HG03460 (cell line): ENCODE measurements at regions not wholly inside any gene's neighbourhood (a gene's known extent, or its start where the extent isn't known, plus 50 kb on each side); places are given as distances from the start of the nearest gene placed in this dataset.
"Not testable (repeated sequence)": the region's sequence is repeated elsewhere in the genome, so short reads cannot be mapped to it uniquely, and the experiment has no call there.

Experiments
- ATAC-seq: cut with Tn5 transposase; IDR thresholded peaks from one replicate; pipeline ENCODE4 v1.9.1; 2021; ENCODE audit not compliant: unreplicated experiment

DNA sequence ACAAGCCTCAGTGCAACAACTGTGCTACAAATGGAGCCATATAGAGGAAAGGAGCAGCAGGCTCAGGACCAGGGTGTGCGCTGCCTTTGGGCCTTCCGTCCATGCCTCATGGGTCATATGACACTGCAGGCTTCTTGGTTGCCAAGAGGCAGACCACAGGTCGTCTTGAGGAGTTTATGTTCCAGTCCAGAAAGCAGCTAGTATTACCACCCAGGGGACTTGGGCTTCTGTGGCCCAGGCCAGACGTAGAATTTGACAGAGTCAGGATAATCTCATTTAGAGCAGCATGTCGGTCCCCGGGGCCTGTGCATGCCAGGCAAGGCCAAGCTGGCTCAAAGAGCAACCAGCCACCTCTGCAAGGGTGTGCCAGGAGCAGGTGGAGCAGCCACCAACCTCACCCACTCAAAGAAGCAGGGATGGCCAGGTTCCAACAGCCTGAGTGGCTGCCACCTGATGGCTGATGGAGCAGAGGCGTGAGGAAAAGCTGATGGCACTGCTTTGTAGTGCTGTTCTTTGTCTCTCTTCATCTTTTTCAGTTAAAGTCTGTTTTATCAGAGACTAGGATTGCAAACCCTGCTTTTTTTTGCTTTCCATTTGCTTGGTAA, 109.1 kb downstream of the CCDC74A start:
- ATAC-seq = not testable (repeated sequence)

DNA sequence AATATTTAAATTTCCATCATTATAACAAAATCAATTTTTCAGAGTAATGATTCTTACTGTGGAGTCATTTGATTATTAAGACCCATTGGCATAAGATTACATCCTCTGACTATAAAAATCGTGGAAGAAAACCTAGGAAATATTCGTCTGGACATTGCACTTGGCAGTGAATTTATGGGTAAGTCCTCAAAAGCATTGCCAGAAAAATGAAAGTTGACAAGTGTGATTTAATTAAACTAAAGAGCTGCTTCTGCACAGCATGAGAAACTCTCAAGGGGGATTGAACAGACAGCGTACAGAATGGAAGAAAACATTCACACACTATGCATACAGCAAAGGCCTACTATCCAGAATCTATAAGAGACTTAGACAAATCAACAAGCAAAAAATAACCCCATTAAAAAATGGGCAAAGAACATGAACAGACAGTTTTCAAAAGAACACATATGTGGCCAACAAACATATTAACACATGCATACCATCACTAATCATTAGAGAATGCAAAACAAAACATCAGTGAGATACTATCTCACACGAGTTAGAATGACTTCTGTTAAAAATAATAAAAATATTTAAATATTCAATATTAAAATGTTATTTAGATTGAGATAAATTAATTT, 111.4 kb downstream of the CCDC74A start:
- not testable (repeated sequence) for ATAC-seq

DNA sequence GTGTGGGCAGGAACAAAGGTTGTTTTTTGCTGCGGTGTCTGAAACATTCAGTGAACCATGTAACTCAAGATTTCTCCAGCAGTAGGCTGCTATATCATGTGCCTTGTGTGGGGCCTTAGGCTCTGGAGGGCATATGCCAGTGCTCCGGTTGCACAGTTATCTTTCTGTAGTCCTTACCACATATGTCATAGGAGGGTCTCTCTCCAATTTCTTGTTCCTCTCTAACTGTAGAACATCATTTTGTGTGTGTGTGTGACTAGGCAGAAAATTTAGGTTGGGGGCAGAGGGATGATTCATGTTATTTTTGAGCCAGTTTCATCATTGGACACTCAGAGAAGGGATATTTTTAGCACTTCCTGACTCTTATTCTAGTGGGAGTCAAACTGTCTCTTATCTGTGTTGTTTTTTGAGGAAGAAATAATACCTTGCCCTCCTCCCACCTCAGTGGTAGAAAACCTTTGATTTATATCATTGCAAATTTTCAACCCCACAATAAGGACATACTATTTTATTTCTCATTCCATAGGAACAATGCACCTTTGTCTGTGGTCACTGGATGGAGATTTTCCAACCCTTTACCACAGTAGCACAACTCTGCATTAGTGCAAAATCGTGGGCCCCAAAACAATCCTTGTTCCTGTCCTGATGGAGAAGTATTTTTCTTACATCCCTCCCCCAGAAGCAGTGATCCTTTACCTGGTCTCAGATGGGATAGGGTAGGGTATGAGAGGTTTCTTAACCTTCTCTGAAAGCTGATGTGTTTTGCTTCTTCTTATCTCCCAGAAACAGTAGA, 113.9 kb downstream of the CCDC74A start:
- ATAC-seq = no peak

DNA sequence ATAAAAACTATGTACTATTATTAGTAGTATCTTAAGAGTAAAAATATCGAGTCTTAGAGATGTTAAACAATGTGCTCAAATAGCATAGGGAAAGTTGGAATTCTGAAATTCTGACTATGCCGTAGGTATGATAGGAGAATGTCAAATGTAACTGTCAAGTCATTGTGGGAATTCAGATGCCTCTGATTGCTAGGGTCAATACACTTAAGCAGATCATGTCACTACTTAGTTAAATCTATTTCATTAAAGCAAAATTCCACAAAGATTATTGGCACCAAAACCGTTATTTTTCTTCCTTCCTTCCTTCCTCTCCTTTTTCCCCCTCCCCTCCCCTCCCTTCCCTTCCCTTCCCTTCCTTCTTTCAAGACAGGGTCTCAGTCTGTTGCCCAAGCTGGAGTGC, 115.5 kb downstream of the CCDC74A start:
- ATAC-seq = not testable (repeated sequence)

DNA sequence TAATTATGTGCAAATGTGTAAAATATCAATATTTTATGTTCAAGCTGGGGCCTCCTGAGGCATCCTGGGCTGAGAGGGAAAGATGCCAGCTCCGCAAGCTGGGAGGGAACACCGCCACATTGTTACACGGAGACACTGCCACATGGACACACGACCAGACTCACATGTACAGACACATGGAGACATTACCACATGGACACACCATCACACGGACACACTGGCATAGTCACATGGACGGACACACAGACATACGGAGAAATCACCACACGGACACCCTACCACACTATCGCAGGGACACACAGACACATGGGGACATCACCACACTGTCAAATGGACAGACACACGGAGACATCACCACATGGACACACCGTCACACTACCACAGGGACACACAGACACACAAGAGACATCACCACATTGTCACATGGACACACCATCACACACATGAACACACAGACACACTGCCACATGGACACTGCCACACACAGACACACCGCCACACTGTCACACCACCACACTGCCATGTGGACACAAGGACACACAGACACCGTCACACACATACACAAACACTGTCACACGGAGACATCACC, 117.6 kb downstream of the CCDC74A start:
- ATAC-seq = no peak

DNA sequence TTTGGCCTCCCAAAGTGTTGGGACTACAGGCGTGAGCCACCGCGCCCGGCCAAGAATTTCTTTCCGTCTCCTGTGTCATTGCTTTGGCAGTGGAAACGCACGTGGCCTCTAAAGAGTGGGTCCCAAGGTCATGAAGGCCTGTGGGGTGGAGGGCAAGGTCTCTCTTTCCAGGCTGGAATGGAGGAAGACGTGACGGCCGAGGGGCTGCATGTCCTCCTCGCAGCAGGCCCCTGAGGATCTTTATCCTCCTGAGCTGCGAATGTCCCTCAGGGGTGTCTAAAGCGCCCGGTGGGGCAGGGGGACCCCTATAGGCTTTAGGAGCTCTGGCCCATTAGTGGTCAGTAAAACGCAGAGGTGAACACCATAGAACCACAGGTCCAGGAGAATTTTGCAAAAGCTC, 118.5 kb downstream of the CCDC74A start:
- ATAC-seq = not testable (repeated sequence)

DNA sequence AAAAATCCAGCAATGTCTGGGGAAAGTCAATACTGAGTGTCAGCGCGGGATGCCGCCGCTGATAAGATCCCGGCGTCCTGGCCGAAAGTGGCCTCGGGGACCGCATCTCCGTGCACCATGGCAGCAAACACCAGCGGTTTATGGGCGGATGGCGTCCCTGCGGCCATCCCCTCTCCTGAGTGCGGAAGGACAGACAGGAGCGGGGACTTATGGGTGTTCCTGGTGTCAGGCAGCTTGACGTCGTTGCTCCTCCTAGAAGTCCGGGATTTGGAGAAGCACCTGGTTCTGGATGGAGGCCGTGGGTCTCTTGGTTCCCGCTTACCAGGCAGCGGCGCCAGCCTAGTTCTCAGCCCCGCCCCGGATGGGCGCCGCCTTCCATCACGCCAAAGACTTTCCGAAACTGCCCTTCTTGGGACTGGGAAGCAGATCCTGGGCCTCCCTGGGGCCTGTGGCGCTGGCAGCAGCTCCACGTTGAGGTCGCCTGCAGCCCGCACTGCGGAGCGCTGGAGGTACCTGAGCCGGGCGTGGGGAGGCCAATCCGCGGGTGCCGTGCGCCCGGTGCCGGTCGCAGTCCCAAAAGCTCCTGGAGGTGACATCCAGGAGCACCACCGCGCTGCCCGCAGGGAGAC, 119.1 kb downstream of the CCDC74A start:
- ATAC-seq = no peak

DNA sequence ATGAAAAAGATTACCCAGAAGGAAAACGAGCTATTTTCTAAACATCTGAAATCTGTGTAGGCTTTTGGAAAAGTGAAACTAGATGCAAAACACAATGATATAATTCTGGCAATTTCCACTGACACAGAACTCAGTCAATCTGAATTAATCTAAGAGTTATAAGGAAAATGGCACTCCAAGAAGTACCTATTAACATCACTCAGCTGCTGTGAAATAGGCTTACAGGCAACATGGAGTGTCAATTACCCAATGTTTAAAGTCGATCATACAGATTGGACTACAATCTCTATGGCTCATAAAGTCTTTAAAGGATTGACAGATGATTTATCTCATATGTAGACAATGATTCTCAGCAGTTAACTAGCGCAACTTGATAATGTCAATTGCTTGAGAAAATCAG, 120.9 kb downstream of the CCDC74A start:
- ATAC-seq = not testable (repeated sequence)

DNA sequence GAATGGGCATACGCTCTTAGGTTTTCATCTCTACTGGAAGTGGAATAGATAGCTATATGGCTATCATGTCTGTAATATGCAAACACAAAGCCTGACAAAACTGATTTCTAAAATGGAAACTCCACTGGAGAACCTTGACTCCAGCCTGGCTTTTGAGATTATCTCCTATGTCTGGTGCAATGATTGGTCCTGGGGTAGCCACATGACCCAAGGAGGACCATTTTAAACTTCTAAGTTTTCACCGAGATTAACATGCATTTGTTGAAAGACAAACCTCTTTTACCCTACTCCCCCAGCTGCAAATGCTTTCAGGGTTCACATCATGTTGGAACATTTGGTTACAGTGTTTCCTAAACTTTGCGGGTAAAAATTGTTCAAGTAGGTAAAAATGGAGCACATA, 124.6 kb downstream of the CCDC74A start:
- ATAC-seq = not testable (repeated sequence)

DNA sequence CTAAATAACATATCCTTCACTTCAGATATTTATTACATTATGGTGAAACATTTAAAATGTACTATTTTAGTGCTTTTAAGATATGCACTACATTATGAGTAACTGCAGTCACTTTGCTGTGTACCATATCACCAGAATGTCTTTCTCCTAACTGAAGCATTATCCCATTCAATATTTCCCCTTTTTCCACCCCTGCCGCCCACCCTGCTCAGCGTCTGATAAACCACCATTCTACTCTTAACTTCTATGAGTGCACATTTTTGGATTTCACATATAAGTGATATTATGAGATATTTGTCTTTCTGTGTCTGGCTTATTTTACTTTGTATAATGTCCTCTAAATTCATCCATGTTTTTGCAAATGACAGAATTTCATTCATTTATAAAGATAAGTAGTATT, 126.4 kb downstream of the CCDC74A start:
- not testable (repeated sequence) for ATAC-seq

DNA sequence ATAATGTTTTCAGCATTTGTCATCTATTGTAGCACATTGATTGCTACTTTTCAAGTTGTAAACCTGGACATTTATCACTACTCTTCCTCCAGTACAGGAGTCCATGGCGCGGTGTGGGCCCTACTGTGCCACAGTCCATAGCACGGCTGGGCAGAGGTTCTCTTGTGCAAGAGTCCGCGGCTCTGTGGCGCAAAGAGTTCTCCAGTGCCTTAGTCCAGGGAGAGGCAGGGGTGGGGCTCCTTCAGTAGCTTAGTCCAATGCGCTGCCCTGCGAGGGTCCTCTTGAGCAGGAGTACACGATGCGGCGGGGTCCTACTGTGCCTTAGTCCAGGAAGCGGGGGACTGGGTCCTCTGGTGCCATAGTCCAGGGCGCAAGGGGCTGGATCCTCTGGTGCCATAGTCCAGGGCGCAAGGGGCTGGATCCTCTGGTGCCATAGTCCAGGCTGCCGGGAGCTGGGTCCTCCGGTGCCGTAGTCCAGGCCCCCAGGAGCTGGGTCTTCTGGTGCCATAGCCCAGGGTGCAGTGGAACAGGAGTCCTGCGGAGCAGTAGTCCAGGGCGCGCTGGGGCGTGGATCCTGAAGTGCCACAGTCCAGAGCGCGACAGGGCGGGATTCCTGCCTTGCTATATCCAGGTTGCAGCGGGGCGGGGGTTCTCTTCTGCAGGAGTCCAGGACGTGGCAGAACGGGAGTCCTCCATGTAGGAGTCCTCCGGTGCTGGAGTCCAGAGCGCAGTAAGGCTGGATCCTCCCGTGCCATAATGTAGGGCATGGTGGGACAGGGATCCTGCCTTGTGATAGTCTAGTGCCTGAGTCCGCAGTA, 129.3 kb downstream of the CCDC74A start:
- no peak for ATAC-seq

DNA sequence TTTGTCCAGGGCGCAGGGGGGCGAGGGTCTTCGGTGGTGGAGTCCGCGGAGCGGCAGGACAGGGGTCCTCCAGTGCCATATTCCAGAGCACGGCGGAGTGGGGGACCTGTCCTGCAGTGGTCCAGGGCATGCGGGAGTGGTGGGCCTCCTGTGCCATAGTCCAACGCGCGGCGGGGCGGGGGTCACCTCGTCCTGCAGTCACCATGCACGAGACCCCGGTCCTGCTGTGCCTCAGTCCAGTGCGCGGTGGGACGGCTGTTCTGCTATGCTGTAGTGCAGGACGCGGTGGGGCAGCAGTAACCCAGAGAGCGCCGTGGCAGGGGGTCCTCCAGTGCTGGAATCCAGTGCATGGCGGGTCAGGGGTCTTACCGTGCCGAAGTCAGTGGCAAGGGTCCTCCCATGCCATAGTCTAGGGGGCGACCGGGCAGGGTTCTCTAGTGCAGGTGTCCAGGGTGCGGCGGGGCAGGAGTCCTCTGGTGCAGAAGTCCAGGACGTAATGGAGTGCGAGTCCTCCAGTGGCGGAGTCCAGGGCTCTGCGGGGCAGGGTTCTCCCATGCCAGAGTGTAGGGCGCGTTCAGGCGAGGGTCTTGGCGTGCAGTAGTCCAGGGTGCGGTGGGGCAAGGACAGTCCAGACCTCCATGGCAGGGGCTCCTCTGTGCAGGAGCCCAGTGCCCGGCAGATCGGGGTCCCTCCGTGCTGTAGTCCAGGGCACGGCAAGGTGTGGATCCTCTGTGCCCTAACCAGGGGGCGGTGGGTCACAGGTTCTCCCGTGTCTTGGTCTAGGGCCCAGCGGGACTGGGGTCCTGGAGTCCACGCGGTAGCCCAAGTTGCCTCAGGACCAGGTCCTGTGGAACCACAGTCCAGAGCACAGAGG, 130.4 kb downstream of the CCDC74A start:
- no peak for ATAC-seq

DNA sequence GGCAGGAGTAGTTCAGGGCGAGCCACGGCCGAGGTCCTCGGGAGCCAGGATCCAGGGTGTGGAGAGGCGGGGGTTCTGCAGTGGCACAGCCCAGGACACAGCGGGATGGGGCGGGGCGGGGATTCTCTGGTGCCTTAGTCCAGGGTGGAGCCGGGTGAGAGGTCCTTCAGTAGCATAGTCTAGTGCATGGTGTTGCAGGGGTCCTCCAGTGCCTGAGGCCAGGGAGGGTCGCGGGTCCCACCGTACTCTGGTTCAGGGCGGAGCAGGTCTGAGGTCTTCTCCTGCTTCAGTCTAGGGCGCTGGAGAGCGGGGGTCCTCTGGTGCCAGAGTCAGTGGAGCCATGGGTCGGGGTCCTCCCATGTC, 131.1 kb downstream of the CCDC74A start:
- ATAC-seq = no peak

DNA sequence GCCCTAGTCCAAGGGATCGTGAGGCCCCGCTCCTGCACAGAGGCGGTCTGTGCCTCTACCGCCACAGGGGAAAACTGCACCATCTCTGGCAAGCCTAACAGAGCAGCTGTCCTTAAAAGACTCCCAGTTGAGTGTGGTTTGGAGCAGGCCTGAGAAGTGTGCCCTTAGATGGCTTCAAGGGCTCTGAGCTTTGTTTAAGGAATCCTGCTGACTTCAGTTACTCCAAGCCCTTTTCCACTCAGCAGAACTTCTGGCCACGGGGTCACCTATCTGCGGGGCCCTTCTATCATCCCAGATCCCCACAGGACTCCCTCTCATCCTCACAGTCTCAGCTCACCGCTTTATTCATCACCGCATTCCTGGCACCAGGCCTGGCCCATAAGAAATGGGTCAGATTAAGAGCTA, 131.5 kb downstream of the CCDC74A start:
- ATAC-seq = no peak

DNA sequence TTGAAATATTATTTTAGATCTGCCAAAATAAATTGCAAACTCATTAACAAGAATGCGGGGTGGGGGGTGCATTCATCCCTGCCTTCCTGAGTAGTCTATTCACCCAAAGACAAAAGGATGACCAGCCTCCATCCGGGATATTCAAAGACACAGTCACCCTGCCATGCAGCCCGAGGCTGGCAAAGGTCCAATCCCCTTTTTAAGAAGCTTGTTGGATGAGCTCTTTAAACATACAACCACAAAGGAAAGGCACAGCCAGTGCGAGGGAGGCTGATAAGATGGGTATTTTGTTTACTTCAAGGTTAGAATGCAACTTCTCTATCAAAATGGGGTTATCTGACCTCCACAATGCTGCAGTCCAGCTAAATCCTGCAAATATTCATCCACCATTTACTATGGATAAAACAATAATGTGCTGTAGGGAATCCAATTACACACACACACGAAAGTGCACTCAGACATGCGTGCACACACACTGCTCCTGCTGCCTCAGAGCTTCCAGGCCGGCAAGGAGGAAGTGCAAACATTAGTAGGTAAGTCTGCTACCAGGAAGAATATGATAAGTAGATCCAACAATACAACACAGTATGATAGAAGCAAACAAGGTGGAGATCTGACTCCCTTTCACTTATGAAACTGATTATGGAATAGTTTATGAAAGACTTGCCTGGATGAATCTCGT, 133.6 kb downstream of the CCDC74A start:
- not testable (repeated sequence) for ATAC-seq

DNA sequence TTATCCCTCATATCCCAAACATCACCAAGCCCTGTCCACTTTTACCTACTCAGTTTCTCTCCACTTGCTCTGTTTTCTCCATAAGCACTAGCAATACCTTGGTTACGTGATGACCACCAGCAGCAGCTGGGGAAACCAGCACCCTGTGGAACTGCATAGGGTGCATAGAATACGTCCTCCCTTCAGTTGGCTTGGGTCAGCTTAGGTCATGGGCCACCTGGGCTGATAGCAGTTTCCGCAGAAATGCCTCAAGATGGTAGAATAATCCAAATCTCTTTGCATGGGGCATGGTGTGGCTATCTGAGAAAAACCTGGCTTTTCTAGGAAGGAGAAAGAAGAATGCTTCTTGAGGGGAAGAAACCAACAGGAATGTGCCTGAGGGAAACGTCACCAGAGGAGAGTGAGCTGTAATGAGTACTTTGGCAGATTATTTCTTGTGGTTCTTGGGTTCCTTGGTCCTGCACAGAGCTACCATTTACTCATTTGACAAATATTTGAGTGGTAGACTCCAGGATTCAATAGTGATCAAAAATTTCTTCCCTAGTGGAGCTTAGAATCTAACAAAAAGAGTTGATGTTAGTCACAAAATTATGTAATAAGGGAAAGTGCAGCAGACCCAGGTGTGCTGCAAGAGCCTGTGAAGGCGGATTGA, 134.3 kb downstream of the CCDC74A start:
- not testable (repeated sequence) for ATAC-seq

DNA sequence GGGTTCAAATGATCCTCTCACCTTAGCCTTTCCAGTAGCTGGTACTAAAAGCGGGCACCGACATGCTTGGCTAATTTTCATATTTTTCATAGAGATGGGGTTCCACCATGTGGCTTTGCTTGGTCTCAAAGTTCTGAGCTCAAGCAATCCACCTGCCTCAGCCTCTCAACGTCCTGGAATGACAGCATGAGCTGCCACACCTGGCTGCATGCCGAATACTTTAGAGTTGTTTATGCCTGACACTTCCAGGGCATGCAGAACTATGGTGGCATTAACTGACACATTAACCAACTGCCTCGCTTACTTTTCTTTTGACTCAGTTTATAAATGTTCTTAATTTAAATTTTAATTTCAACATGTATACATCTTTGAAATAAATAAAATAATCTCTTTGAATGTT, 135.8 kb downstream of the CCDC74A start:
- ATAC-seq = not testable (repeated sequence)

DNA sequence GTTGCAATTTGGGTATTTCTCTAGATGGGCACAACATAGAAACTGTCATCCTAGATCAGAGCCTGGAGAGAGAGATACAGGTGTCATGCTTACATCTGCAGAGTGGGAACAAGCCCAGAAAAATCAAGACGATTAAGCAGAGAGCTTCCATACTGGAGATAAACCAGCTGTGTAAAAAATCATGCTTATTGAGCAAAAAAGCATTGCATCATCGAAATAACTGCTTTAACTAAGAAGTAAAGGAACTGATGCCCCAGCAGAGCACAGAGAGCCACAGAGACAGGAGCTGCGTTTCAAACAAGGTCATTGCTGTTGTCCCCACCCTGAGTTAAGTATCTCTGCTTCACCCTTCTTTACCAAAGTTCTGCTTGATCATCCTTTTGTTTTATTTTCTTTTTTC, 138.0 kb downstream of the CCDC74A start:
- ATAC-seq = not testable (repeated sequence)
